Right renal pelvis (tissue), 4 donors: ENCODE measurements at regions not wholly inside any gene's neighbourhood (a gene's known extent, or its start where the extent isn't known, plus 50 kb on each side); places are given as distances from the start of the nearest gene placed in this dataset.

Experiments
- DNase-seq, 4 donors: peaks; one replicate each; pipeline ENCODE4 v3.0.0-alpha.2; 2013; ENCODE audit warnings: low read depth in 4 of 4, low spot score in 3 of 4, missing footprints in 1 of 4

DNA sequence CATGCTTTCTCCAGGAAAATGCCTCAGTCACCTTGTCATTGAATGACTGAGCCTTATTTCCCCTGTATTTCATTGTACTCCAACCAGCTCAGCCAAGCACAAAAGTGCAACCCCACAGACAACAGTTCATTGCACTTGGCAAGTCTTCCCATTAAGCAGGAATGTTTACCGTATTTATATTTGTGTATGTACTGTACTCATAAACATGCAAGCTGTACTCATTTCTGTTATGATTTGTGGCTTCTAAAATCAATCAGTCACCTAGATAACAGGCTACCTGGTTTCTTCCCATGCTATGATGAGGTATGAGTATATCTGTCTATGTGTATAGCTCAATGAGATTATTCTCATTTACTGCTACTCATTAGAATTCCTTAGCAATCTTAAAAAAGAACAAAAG, 505.5 kb upstream of the FAM98A start:
- no peak for DNase-seq

DNA sequence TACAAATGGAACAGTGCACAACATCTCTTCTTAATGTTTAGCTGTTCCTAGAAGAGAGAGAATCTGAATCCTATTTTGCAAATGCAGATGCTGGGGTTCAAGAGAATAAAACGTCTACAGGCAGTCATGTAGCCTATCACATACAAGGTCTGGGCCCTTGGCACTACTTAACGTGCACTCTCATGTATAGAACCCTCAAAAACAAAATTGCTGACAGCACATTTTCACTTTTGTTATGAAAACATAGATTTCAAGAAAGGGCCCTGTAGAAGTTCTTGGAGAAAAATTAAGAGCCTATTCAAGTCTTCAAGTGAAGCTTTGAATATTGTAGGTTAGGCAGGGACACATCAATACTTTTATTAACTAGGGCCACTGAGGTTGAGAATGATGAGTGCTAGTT, 504.3 kb upstream of the FAM98A start:
- DNase-seq: no peak

GRCh38 chr2:34102339-34102738, 503.2 kb upstream of the FAM98A start:
- DNase-seq: no peak

DNA sequence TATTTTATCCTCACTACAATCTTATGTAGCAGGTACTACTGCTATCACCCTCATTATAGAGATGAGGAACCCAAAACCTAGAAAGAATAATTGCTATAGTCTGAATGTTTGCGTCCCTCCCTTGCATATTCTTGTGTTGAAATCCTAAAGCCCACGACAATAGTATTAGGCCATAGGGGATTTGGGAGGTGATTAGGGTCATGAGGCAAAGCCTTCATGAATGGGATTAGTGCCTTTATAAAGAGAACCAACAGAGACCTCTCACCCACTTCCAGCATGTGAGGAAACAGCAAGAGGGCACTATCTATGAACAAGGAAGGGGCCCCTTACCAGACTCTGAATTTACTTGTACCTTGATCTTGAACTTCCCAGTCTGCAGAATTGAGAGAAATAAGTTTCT, 500.3 kb upstream of the FAM98A start:
- no peak for DNase-seq

DNA sequence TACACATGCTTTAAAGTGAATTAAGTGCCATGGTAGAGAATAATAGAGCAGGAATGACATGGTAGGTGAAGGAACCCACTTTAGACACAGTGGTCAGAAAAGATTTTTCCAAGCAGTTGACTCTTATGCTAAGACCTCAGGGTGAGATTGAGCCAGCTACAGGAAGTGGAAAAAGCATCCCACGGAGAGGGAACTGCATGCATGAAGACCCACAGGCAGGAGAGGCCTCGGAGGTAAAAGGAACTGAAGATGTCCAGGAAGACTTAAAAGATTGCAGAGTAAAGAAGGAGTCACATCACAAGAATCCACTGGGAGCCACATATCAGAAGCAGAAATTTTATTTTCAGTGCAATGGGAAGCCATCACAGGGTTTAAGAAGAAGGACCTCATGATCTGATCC, 499.2 kb upstream of the FAM98A start:
- no peak for DNase-seq

DNA sequence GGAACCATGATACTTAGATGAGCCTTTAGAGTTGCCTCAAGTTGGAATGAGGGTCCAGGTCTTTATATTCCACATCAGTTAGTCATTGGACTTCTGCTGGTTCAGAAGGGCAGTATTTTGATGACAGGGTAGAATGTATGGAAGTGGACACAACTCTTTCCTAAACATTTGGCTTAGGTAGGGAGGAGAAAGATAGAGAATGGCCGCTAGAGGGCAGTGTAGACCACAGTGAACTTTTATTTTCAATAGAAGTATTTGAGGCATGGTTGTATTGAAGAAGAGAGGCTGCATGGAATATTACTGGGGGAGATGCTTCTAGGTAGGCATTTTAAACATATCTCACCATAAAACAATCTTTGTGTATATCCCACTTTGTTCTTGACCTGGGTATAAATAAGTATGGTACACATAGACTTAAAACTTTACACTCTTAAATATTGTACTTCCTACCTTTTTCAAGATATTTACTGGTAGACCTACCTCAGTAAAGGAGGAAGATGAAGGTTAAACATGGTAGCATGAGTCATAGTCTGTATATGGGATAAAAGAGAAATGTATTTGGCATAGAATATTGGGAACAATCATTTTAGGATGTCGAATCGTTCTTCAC, 497.6 kb upstream of the FAM98A start:
- DNase-seq: peak; percentile 61 to 65 (median 62)

GRCh38 chr2:34093790-34094189, 494.7 kb upstream of the FAM98A start:
- DNase-seq: no peak

DNA sequence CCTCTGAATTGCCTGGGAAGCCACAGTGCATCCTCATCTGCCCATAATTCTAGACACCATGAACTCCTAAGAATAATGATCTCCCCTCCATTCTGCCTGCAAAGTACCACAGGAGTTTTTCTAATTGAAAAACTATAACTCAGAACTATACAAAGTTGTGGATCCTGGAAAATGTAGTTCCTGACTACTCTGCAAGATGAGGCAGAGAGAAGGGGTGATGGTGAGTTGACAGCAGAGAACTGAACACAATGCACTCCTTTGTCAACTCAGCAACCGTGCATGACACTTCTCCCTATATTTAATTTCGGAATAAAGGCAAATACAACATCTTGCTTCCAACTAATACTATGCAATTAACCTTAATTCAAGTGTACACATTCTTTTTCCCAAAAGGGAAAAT, 471.1 kb upstream of the FAM98A start:
- no peak for DNase-seq

DNA sequence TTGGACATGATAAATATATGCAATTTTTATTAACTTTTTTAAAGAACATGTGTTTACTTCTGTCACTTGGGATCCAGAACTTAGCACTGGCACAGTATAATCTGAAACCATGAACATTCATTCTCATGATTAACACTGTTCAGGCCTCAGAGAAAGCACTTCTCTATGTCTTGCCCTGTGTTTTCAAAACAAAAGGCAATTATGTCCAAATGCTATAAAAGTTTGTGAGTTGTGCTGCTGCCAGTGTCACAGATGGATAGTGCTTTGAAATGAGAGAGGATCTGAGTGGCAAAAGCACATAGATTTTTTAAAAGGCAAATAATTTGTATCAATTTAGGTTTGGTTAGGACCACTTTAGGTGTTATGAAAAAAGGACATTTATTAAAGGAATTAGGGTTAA, 470.5 kb upstream of the FAM98A start:
- DNase-seq: no peak

GRCh38 chr2:34050413-34050812, 451.3 kb upstream of the FAM98A start:
- no peak for DNase-seq

DNA sequence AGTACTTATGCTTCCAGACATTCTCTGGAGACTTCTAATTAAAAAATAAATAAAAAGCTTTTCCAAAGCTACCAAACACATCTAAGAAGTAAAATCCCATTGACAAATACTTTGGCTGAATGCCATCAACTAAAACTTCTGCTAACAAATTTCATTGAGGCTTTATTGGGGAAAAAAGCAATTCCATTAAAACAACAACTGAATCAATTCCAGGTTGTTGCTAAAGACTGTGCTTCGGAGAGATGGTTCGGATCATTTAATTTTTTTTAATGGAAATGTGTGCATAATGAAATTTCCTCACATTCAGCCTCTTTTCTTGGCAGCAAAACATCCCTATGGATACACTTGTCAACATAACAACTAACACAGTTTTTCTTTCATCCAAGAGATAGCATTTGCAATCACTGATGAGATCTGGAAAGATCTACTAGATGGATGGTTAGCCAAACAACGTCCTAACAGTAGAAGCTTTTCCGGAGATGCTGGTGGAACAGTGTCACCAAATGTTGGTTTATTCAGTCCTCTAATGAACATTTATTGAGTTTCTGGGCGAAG, 446.1 kb upstream of the FAM98A start:
- DNase-seq: no peak

- DNase-seq: no peak
Measured at GRCh38 chr2:34037886-34038285, 438.8 kb upstream of the FAM98A start.

DNA sequence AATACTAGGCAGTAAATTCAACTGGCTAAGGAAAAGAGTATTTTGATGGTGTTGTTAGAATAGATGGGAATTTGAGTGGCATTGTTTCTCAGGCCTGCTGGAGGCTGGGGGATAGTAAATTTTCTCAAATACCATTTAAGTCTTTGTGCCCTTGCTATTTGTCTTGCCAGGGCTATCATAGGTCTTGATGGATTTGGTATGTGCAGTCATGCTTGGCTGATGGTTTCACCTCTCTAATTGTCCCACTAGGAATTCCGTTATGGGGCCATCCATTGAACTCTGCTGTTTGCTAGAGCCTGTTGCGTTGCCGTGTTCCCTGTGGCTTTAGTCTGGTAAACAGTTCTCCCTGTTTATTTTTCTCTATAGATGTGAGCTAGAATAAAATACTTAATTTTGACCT, 438.1 kb upstream of the FAM98A start:
- DNase-seq: no peak

DNA sequence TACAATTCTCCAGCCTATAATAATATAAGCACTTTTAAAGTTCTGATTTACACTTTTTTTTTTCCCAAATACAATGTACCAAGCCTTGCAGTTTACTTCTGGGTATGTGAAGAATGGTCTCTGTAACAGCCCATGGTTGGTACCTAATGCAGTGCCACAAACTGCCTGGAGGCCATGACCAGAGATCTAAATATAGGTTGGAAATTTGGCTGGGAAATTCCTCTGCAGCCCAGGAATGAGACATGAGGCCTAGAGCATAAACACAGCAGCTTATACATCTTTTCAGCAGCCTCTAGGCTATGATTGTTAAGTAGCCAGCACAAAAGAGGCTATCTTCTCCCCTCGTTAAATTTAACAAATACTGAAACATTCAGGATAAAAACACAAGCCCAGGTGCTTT, 432.0 kb upstream of the FAM98A start:
- DNase-seq: no peak

GRCh38 chr2:34030273-34030672, 431.2 kb upstream of the FAM98A start:
- DNase-seq: no peak

GRCh38 chr2:34029073-34029472, 430.0 kb upstream of the FAM98A start:
- DNase-seq: no peak

- DNase-seq: no peak
Measured at GRCh38 chr2:34025196-34025595, 426.1 kb upstream of the FAM98A start.

DNA sequence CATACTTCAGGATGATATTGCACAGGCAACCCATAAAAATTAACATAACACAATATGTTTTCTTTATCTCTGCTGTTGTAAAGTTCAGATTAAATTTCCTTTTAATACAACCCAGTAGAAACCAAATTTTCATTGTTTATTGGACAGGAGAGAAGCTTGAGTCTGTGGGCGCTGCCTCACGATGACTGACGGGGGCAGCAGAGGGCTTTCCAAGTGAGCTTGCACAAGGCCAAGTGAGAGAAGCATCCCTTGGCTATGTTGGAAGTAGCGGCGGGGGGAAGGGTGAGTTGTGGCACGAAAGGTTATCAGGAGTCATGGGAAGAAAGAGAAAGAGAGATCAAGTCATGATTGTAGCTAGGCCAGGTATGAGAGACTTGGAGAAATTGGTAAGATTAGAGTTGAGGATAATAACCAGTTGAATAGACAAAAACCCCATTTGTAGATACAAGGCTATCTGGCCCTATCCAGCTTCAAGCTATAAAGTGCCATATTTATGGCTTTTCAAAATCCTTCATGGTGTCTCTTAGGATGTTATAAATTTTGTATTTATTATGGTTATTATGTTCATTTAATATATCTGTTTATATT, 413.7 kb upstream of the FAM98A start:
- peak; percentile 34 to 64 (median 55) for DNase-seq

DNA sequence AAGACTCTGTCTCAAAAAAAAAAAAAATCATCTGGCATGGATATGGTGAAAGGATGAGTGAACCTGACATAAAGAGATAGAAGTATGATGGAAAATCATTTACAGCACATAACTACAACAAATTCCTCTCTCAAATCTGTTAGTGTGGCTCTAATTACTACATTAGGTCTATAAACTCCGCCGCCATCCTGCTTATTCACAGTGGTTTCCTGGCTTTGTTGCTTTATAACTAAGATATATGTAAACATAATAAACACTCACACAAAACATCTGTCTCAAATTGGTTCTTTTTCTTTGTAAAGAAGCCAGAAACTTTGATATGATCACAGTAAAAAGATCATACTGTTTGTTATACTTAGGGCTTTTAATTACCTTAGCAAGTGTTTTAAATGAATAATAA, 412.6 kb upstream of the FAM98A start:
- DNase-seq: no peak

- DNase-seq: no peak
Measured at GRCh38 chr2:34005901-34006300, 406.8 kb upstream of the FAM98A start.

DNA sequence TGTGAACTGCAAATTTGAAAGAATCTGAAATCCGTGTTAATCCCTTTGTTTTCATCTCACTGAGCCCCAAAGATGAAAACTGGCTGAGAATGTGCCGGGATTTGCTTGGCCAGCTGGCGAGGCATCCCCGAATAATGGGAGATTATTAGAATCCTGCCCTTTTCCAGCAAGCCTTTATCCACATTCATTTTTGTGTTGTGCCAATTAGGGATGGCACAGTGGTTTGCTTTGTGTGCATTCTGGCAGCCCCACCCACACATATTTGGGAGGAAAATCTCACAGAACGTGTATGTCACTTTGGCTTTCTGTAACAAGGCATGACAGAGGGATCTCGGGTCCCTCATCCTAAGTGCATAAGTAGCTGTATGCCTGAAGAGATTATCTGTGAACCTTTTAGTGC, 405.8 kb upstream of the FAM98A start:
- no peak for DNase-seq

DNA sequence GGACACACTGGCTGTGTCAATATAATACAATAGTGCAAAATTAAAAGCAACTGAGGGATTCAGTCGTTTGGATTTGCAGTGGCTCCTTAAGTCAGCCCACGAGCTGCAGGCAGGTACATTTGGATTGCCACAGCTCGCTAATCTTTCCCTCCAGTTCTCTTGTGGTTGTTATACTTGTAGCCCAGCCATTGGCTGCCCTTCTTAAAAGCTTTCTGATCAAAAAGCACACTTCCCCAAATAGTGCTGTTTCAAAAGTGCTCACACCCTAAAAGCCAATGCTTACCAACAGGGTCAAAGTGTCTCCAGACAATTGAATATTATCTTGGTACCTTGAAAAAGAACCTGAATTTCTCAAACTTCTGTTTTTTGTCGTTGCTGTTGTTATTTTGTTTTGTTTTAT, 404.7 kb upstream of the FAM98A start:
- DNase-seq: peak in 1 of 4 donors; percentile 4

- DNase-seq: no peak
Measured at GRCh38 chr2:34001557-34001956, 402.5 kb upstream of the FAM98A start.
